CD4-positive, alpha-beta T cell treated with Interleukin-15 for 4 hours (primary cell): ENCODE measurements at regions not wholly inside any gene's neighbourhood (a gene's known extent, or its start where the extent isn't known, plus 50 kb on each side); places are given as distances from the start of the nearest gene placed in this dataset.
"Not testable (repeated sequence)": the region's sequence is repeated elsewhere in the genome, so short reads cannot be mapped to it uniquely, and the experiment has no call there.

Source experiments
- DNase-seq: peaks from one replicate; pipeline ENCODE4 v3.0.0-alpha.2; 2020; ENCODE audit warnings: low spot score

- no peak for DNase-seq
Observed at GRCh38 chr3:177710506-177710905, 513.2 kb upstream of the TBL1XR1 start.

GRCh38 chr3:177711637-177712036, 514.4 kb upstream of the TBL1XR1 start:
- DNase-seq, result no peak

- DNase-seq, result no peak
Observed at GRCh38 chr3:177713928-177714900, 516.9 kb upstream of the TBL1XR1 start.

GRCh38 chr3:177714945-177715344, 517.7 kb upstream of the TBL1XR1 start:
- no peak for DNase-seq

- DNase-seq, result no peak
Observed at GRCh38 chr3:177715980-177716379, 518.7 kb upstream of the TBL1XR1 start.

- DNase-seq, result not testable (repeated sequence)
Observed at GRCh38 chr3:177720927-177721326, 523.6 kb upstream of the TBL1XR1 start.

- no peak for DNase-seq
Observed at GRCh38 chr3:177721864-177722785, 524.8 kb upstream of the TBL1XR1 start.

GRCh38 chr3:177724020-177724638, 526.8 kb upstream of the TBL1XR1 start:
- no peak for DNase-seq

- no peak for DNase-seq
Observed at GRCh38 chr3:177725165-177725564, 527.9 kb upstream of the TBL1XR1 start.

GRCh38 chr3:177726807-177727206, 529.5 kb upstream of the TBL1XR1 start:
- no peak for DNase-seq

GRCh38 chr3:177729956-177730681, 532.8 kb upstream of the TBL1XR1 start:
- no peak for DNase-seq

- no peak for DNase-seq
Observed at GRCh38 chr3:177730814-177731213, 533.5 kb upstream of the TBL1XR1 start.

GRCh38 chr3:177731644-177732268, 534.5 kb upstream of the TBL1XR1 start:
- DNase-seq, result no peak

GRCh38 chr3:177733233-177733632, 536.0 kb upstream of the TBL1XR1 start:
- DNase-seq, result no peak

- no peak for DNase-seq
Observed at GRCh38 chr3:177733936-177734335, 536.7 kb upstream of the TBL1XR1 start.

- DNase-seq, result no peak
Observed at GRCh38 chr3:177735431-177735830, 538.1 kb upstream of the TBL1XR1 start.

GRCh38 chr3:177739461-177739860, 542.2 kb upstream of the TBL1XR1 start:
- DNase-seq, result no peak

GRCh38 chr3:177740254-177740653, 543.0 kb upstream of the TBL1XR1 start:
- no peak for DNase-seq

- no peak for DNase-seq
Observed at GRCh38 chr3:177742273-177742672, 545.0 kb upstream of the TBL1XR1 start.

GRCh38 chr3:177743173-177743890, 546.0 kb upstream of the TBL1XR1 start:
- no peak for DNase-seq
